K562 (cell line): ENCODE measurements at regions not wholly inside any gene's neighbourhood (a gene's known extent, or its start where the extent isn't known, plus 50 kb on each side); places are given as distances from the start of the nearest gene placed in this dataset.

Experiments
- ARHGAP35 ChIP-seq: fragments of 450-650 bp; IDR thresholded peaks from 2 replicates; pipeline ENCODE4 v1.6.1; 2018; ENCODE audit not compliant: partially characterized antibody
- BCL6 ChIP-seq: fragments of 250-450 bp; sonication (Bioruptor Pico); IDR thresholded peaks from 2 replicates; pipeline ENCODE4 v1.4.0; 2020
- CBFB ChIP-seq: sonication (generic); formaldehyde crosslinking; IDR thresholded peaks from 2 replicates; pipeline ENCODE4 v1.4.0; 2020; ENCODE audit warnings: mild to moderate bottlenecking, missing genetic modification reagents
- MTF1 ChIP-seq: fragments of 250-450 bp; sonication (Bioruptor Pico); IDR thresholded peaks from 2 replicates; pipeline ENCODE4 v1.9.0; 2021; ENCODE audit warnings: moderate library complexity, mild to moderate bottlenecking, inconsistent platforms, borderline replicate concordance
- NCOA2 ChIP-seq, 2 experiments: fragments of 450-650 bp; IDR thresholded peaks; 2 replicates each; pipeline ENCODE4 v1.6.1; 2018; ENCODE audit warnings: mild to moderate bottlenecking in 2 of 2, moderate library complexity in 1 of 2; ENCODE audit not compliant: partially characterized antibody in 2 of 2
- ZNF274 ChIP-seq: IDR thresholded peaks from 2 replicates; pipeline ENCODE4 v1.6.1; 2011; ENCODE audit warnings: low read depth, mild to moderate bottlenecking, low read length, moderate library complexity, borderline replicate concordance
- ZNF316 ChIP-seq: fragments of 450-650 bp; IDR thresholded peaks from 2 replicates; pipeline ENCODE4 v1.6.1; 2016
- TF ChIP-seq, protein P1 (sequence below): fragments of 450-650 bp; formaldehyde crosslinking; IDR thresholded peaks from 2 replicates; pipeline ENCODE4 v1.4.0; 2020; ENCODE audit warnings: mild to moderate bottlenecking, mixed read lengths
- TF ChIP-seq, protein P2 (sequence below): fragments of 250-450 bp; sonication (Bioruptor Pico); IDR thresholded peaks from 2 replicates; pipeline ENCODE4 v1.5.0; 2020; ENCODE audit warnings: mild to moderate bottlenecking
- TF ChIP-seq, protein P3 (sequence below): fragments of 450-650 bp; IDR thresholded peaks from 2 replicates; pipeline ENCODE4 v1.6.1; 2018; ENCODE audit warnings: mild to moderate bottlenecking, low read depth; ENCODE audit not compliant: partially characterized antibody

DNA sequence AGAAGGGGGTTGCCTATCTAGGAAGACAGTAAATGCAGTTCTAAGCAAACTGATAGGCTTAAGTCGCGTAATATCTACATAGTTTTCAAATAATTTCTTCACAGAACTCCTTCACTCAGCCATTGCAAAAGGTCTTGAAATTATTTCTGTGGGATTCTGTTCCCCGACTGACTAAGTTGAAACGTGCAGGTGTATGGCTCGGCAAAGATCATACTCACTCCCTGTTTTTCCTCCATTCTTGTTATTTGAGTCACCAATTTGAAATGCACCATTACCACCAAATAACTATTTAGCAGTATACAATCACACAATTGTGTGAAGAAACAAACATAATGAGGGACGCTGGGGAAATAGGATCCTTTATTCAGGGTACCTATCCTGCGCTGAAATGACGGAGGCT, 771.1 kb downstream of the GATA3 start (continued):
- TF ChIP-seq, protein P1, sequence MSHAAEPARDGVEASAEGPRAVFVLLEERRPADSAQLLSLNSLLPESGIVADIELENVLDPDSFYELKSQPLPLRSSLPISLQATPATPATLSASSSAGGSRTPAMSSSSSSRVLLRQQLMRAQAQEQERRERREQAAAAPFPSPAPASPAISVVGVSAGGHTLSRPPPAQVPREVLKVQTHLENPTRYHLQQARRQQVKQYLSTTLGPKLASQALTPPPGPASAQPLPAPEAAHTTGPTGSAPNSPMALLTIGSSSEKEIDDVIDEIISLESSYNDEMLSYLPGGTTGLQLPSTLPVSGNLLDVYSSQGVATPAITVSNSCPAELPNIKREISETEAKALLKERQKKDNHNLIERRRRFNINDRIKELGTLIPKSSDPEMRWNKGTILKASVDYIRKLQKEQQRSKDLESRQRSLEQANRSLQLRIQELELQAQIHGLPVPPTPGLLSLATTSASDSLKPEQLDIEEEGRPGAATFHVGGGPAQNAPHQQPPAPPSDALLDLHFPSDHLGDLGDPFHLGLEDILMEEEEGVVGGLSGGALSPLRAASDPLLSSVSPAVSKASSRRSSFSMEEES: no peak
- TF ChIP-seq, protein P2, sequence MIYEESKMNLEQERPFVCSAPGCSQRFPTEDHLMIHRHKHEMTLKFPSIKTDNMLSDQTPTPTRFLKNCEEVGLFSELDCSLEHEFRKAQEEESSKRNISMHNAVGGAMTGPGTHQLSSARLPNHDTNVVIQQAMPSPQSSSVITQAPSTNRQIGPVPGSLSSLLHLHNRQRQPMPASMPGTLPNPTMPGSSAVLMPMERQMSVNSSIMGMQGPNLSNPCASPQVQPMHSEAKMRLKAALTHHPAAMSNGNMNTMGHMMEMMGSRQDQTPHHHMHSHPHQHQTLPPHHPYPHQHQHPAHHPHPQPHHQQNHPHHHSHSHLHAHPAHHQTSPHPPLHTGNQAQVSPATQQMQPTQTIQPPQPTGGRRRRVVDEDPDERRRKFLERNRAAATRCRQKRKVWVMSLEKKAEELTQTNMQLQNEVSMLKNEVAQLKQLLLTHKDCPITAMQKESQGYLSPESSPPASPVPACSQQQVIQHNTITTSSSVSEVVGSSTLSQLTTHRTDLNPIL (CRISPR knock-in tag): no peak
- TF ChIP-seq NCOA2 (IDR thresholded peaks at IDR 0.05; ENCODE audit: partially characterized antibody in 2 of 2) (no peak), CBFB (CRISPR knock-in tag) (no peak), ZNF274 (no peak), BCL6 (CRISPR knock-in tag) (no peak), ZNF316 (no peak), MTF1 (CRISPR knock-in tag) (no peak), ARHGAP35 (no peak)
- TF ChIP-seq, protein P3, sequence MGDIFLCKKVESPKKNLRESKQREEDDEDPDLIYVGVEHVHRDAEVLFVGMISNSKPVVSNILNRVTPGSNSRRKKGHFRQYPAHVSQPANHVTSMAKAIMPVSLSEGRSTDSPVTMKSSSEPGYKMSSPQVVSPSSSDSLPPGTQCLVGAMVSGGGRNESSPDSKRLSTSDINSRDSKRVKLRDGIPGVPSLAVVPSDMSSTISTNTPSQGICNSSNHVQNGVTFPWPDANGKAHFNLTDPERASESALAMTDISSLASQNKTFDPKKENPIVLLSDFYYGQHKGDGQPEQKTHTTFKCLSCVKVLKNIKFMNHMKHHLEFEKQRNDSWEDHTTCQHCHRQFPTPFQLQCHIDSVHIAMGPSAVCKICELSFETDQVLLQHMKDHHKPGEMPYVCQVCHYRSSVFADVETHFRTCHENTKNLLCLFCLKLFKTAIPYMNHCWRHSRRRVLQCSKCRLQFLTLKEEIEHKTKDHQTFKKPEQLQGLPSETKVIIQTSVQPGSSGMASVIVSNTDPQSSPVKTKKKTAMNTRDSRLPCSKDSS: no peak
- TF ChIP-seq, all 486 proteins: peak for 0
